Tibial nerve (tissue), 4 donors: ENCODE measurements at regions not wholly inside any gene's neighbourhood (a gene's known extent, or its start where the extent isn't known, plus 50 kb on each side); places are given as distances from the start of the nearest gene placed in this dataset.
"Not testable (repeated sequence)": the region's sequence is repeated elsewhere in the genome, so short reads cannot be mapped to it uniquely, and the experiment has no call there.

Source experiments
- DNase-seq, 2 donors: peaks; one replicate each; pipeline ENCODE4 v3.0.0-alpha.2; 2019; ENCODE audit warnings: low spot score in 2 of 2
- H3K27ac ChIP-seq, 4 donors: fragments of 200-600 bp; sonication (generic) in 3 of 4; one replicate each; pipeline ENCODE4 v1.5.1; 2017 to 2019; ENCODE audit warnings: mild to moderate bottlenecking in 1 of 4
- H3K27me3 ChIP-seq, 2 donors: fragments of 200-600 bp; sonication (generic) in 1 of 2; one replicate each; pipeline versions ENCODE4 v1.5.1 to v1.6.0; 2017 to 2019
- H3K36me3 ChIP-seq, 3 donors: fragments of 200-600 bp; sonication (generic); one replicate each; pipeline ENCODE4 v1.5.1; 2018 to 2019
- H3K4me1 ChIP-seq, 4 donors: fragments of 200-600 bp; sonication (generic) in 3 of 4; one replicate each; pipeline ENCODE4 v1.5.1; 2017 to 2019
- H3K4me3 ChIP-seq, 4 donors: fragments of 200-600 bp; sonication (generic) in 3 of 4; one replicate each; pipeline ENCODE4 v1.5.1; 2017 to 2019; ENCODE audit warnings: mild to moderate bottlenecking in 1 of 4, moderate library complexity in 1 of 4
- H3K9me3 ChIP-seq, 4 donors: fragments of 200-600 bp; sonication (generic) in 3 of 4; one replicate each; pipeline ENCODE4 v1.5.1; 2017 to 2019
- EP300 ChIP-seq, 2 donors: sonication (generic); formaldehyde crosslinking; IDR thresholded peaks; one replicate each; pipeline ENCODE4 v1.6.1; 2017; ENCODE audit warnings: antibody characterized with exemption in 2 of 2, mild to moderate bottlenecking in 1 of 2
- POLR2A ChIP-seq, 2 donors: fragments of 450-650 bp; IDR thresholded peaks; one replicate each; pipeline ENCODE4 v1.6.1; 2017; ENCODE audit warnings: antibody characterized with exemption in 2 of 2, mild to moderate bottlenecking in 2 of 2, moderate library complexity in 2 of 2
- WGBS, 2 donors: methylation state at CpG; one replicate each; pipeline ENCODE4 v1.1.5; 2018; 5-methylcytosine and 5-hydroxymethylcytosine counted together
- TF ChIP-seq, protein P1 (sequence below), 5 experiments: fragments of 200-600 bp in 3 of 5; fragments of 450-650 bp in 2 of 5; sonication (generic) in 3 of 5; IDR thresholded peaks; one replicate each; pipeline ENCODE4 v1.5.1; 2016 to 2019; ENCODE audit warnings: antibody characterized with exemption in 5 of 5, mild to moderate bottlenecking in 3 of 5, moderate library complexity in 2 of 5

DNA sequence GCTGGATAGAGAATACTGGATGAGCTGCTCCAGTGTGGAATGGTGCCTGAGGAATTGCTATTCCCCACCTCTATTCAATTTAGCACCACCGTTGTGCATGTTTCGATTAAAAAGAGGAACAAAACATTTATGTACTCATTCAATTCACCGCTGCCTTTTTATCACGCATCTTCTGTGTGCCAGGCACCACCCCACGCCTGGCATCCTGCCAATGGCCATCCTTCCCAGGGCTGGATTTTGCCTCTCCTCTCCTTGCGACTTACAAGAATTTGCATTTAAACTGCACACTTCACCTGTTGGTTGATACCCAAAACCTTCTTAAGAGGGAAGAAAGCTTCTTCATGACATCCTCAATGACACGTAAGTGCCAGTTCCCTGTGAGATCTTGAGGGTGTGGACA, 110.2 kb upstream of the DPP6 start:
- Histone ChIP-seq H3K36me3 (no peaks in the 10 kb centered on the region), H3K9me3 (no peaks in the 10 kb centered on the region), H3K27ac (no peak overlapping the region), H3K27me3 (no peaks in the 10 kb centered on the region), H3K4me3 (no peak overlapping the region), H3K4me1 (no peaks in the 10 kb centered on the region)
- TF ChIP-seq EP300 (IDR thresholded peaks at IDR 0.05) (no peak), POLR2A (IDR thresholded peaks at IDR 0.05) (no peak)
- TF ChIP-seq, protein P1, sequence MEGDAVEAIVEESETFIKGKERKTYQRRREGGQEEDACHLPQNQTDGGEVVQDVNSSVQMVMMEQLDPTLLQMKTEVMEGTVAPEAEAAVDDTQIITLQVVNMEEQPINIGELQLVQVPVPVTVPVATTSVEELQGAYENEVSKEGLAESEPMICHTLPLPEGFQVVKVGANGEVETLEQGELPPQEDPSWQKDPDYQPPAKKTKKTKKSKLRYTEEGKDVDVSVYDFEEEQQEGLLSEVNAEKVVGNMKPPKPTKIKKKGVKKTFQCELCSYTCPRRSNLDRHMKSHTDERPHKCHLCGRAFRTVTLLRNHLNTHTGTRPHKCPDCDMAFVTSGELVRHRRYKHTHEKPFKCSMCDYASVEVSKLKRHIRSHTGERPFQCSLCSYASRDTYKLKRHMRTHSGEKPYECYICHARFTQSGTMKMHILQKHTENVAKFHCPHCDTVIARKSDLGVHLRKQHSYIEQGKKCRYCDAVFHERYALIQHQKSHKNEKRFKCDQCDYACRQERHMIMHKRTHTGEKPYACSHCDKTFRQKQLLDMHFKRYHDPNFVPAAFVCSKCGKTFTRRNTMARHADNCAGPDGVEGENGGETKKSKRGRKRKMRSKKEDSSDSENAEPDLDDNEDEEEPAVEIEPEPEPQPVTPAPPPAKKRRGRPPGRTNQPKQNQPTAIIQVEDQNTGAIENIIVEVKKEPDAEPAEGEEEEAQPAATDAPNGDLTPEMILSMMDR (IDR thresholded peaks at IDR 0.05), result no peak
- DNase-seq, result no peak
- 82 to 88% methylated on average over 7 of the region's 7 CpGs for WGBS, 2 donors

- no peaks in the 10 kb centered on the region for H3K27me3 ChIP-seq
- H3K4me3 ChIP-seq, result no peak overlapping the region
- H3K9me3 ChIP-seq, result no peaks in the 10 kb centered on the region
- TF ChIP-seq, protein P1 (IDR thresholded peaks at IDR 0.05), result no peak
- TF ChIP-seq POLR2A (IDR thresholded peaks at IDR 0.05) (no peak), EP300 (IDR thresholded peaks at IDR 0.05) (no peak)
- WGBS, 2 donors, result 7 to 9% methylated on average over 4 of the region's 4 CpGs
- DNase-seq, result no peak
- no peaks in the 10 kb centered on the region for H3K36me3 ChIP-seq
- no peaks in the 10 kb centered on the region for H3K4me1 ChIP-seq
- H3K27ac ChIP-seq, result no peak overlapping the region
Measured at GRCh38 chr7:153943457-153943856, 108.7 kb upstream of the DPP6 start.

GRCh38 chr7:153943861-153944260, 108.3 kb upstream of the DPP6 start:
- no peak overlapping the region for H3K4me3 ChIP-seq
- DNase-seq, result no peak
- H3K36me3 ChIP-seq, result no peaks in the 10 kb centered on the region
- no peak overlapping the region for H3K27ac ChIP-seq
- H3K4me1 ChIP-seq, result no peaks in the 10 kb centered on the region
- TF ChIP-seq EP300 (IDR thresholded peaks at IDR 0.05), result no peak
- 28 to 33% methylated on average over 12 of the region's 12 CpGs for WGBS, 2 donors
- H3K27me3 ChIP-seq, result no peaks in the 10 kb centered on the region
- no peaks in the 10 kb centered on the region for H3K9me3 ChIP-seq

- H3K9me3 ChIP-seq, result no peaks in the 10 kb centered on the region
- no peak for TF ChIP-seq EP300 (IDR thresholded peaks at IDR 0.05)
- no peak for TF ChIP-seq POLR2A (IDR thresholded peaks at IDR 0.05)
- TF ChIP-seq, protein P1 (IDR thresholded peaks at IDR 0.05), result no peak
- H3K27ac ChIP-seq, result no peak overlapping the region
- 49 to 61% methylated on average over 2 of the region's 2 CpGs for WGBS, 2 donors
- no peak overlapping the region for H3K4me3 ChIP-seq
- no peak for DNase-seq
- H3K36me3 ChIP-seq, result no peaks in the 10 kb centered on the region
- no peaks in the 10 kb centered on the region for H3K27me3 ChIP-seq
- H3K4me1 ChIP-seq, result no peaks in the 10 kb centered on the region
Measured at GRCh38 chr7:153948060-153948459, 104.1 kb upstream of the DPP6 start.

- TF ChIP-seq, protein P1 (IDR thresholded peaks at IDR 0.05), result no peak
- TF ChIP-seq EP300 (IDR thresholded peaks at IDR 0.05) (no peak), POLR2A (IDR thresholded peaks at IDR 0.05) (no peak)
- H3K4me3 ChIP-seq, result no peak overlapping the region
- DNase-seq, result no peak
- WGBS, 2 donors, result 67 to 70% methylated on average over 10 of the region's 10 CpGs
- H3K4me1 ChIP-seq, result no peaks in the 10 kb centered on the region
- no peak overlapping the region for H3K27ac ChIP-seq
- no peaks in the 10 kb centered on the region for H3K27me3 ChIP-seq
- no peaks in the 10 kb centered on the region for H3K9me3 ChIP-seq
- H3K36me3 ChIP-seq, result no peaks in the 10 kb centered on the region
Measured at GRCh38 chr7:153951316-153951715, 100.9 kb upstream of the DPP6 start.

GRCh38 chr7:153954477-153954876, 97.7 kb upstream of the DPP6 start:
- Histone ChIP-seq H3K27me3 (no peaks in the 10 kb centered on the region), H3K36me3 (no peaks in the 10 kb centered on the region), H3K4me1 (no peaks in the 10 kb centered on the region), H3K27ac (no peak overlapping the region), H3K9me3 (no peaks in the 10 kb centered on the region), H3K4me3 (no peak overlapping the region)
- no peak for DNase-seq
- WGBS, 2 donors, result 93 to 95% methylated on average over 4 of the region's 4 CpGs
- no peak for TF ChIP-seq EP300 (IDR thresholded peaks at IDR 0.05)
- TF ChIP-seq POLR2A (IDR thresholded peaks at IDR 0.05), result no peak
- TF ChIP-seq, protein P1 (IDR thresholded peaks at IDR 0.05), result no peak

- H3K27me3 ChIP-seq, H3K4me1 ChIP-seq, DNase-seq, H3K36me3 ChIP-seq, H3K9me3 ChIP-seq, H3K4me3 ChIP-seq, H3K27ac ChIP-seq: not testable (repeated sequence)
- WGBS, 2 donors, result 76 to 96% methylated on average over 5 of the region's 5 CpGs
Measured at GRCh38 chr7:153957677-153958076, 94.5 kb upstream of the DPP6 start.

- H3K9me3 ChIP-seq, H3K27me3 ChIP-seq, H3K27ac ChIP-seq, H3K36me3 ChIP-seq, H3K4me3 ChIP-seq, DNase-seq, H3K4me1 ChIP-seq: not testable (repeated sequence)
- 52 to 71% methylated on average over 4 to 5 of the region's 6 CpGs for WGBS, 2 donors
Measured at GRCh38 chr7:153958381-153958780, 93.8 kb upstream of the DPP6 start.

DNA sequence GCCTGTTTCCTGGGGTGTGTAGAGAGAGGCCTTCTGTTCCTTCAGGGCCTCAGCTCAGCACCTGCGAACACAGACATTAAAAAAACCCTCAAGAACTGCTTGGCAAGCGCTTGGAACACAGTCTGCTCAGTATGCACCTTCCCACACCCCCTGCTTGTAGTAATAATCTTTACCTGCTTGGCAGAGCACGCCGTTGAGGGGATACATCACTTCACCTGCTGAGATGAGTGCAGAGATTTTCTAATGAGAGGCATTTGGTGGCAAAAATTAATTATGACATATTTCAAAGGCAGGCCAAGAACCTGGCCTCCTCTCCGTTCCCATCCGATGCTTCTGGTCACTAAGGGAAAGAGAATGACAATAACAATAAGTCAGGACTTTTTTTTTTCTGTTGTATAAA, 93.4 kb upstream of the DPP6 start:
- not testable (repeated sequence) for H3K4me3 ChIP-seq, H3K36me3 ChIP-seq, H3K27ac ChIP-seq, DNase-seq, H3K4me1 ChIP-seq, H3K27me3 ChIP-seq, H3K9me3 ChIP-seq
- WGBS, 2 donors, result 70 to 74% methylated on average over 5 of the region's 6 CpGs
